ENCODE measurements at regions not wholly inside any gene's neighbourhood (a gene's known extent, or its start where the extent isn't known, plus 50 kb on each side); places are given as distances from the start of the nearest gene placed in this dataset.
"Not testable (repeated sequence)": the region's sequence is repeated elsewhere in the genome, so short reads cannot be mapped to it uniquely, and the experiment has no call there.

DNA sequence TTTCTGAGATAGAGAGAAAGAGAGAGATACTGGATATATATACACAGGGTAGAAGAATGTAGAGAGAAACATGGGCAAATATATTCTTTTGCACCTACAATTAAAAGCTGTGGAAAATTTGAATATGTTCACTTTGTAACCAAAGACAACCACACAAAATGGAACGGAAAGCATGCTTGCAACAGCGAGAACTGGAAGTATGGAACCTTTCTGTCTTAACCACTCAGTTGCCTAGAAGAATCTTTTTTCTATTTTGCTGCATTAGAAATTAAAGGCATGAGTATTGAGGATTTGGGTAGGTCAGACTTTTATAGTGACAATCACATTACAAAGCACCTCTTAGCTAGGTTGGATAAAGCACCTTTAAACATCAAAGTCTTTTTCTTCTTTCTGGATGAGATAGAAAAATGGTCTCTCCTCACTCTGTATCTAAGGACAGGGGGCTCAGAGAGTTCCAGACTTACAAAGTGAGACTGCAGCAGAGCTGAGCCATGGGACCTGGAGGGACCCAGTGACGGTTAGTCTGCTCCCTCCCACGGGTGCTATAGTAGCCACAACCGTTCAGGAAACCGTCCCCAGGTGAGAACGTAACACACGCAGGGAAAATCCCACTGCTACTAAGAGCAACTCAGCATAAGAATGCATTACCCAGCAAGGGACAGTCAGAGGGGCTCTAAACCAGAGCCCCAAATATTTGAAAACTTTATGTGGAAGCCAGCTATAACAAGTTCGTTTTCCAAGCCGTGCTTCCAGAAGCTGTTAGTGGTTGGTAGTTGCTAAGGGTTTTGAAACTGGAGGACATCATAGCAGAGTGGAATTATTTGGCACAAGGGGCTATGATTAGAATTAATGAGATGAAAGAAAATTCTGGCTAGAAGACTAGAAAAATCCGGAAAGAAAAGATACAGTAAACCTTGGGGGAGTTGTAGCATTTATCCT is 97.1 kb downstream of the DAD1 start:
- no peak for DNase-seq

DNA sequence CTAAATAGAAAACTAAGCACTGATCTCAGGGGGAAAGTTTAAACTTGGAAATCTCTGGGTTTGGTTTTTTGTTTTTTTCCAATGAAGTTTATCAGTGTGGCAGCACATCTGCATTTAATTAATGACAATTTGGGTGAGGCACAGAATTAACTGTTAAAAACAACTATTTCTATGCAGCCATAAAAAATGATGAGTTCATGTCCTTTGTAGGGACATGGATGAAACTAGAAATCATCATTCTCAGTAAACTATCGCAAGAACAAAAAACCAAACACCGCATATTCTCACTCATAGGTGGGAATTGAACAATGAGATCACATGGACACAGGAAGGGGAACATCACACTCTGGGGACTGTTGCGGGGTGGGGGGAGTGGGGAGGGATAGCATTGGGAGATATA is 98.0 kb downstream of the DAD1 start:
- DNase-seq = not testable (repeated sequence)

DNA sequence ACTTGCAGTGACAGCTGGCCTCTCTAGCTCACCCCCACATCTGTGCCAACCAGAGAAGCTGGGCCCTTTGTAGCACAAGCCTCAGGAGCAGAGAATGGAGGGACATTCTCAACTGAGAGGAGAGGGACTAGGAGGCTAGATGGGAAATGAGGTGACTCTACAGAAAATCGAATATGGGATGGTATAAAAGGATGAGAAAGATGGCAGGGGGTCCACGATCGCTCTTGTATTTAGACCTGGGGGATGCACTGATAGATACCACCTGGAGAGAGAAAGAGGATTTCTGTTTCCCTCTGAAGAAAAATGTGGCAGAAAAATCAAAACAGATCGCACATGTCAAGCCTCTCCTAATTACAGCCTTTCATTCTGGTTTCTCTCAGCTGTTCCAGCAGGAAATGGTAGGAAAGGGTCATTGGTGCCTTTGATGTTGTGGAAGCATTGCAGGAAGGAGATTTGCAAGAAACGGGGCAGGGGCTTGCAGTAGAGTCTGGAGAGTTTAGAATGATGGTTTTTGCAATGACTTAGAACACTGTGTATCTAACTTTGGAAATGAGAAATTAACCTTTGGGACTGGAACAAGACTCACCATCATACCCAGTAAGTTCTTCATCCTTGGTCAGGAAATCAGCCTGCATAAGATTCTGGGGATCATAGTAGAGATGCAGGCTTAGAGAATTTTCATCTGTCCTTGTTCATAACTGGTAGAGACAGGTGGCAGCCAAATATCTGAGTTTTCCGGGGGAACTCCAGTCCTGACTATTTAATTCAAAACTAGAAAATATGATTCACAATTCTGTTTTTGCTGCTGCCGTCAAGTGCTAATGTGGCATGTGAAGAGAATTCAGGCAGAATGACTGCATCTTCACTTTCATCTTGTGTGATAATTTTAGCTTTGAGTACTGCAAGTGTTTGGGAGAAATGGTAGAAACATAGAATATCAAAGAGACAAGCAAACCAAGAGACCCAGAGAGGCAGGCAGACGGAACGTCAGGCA is 98.8 kb downstream of the DAD1 start:
- DNase-seq = no peak

DNA sequence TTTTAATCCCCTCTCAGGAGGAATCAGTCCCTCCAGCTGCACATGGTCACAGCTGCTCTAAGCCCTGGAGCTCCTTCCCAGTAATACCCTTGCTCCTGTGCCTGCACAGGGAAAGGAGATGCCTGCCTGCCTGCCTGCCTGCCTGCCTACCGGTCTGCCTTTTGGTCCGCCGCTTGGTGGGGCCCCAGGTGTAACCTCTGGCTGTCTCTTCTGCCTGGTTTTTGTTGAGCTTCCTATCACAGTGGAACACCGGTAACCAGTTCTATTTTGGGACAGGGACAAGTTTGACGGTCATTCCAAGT is 99.8 kb downstream of the DAD1 start:
- no peak for DNase-seq

DNA sequence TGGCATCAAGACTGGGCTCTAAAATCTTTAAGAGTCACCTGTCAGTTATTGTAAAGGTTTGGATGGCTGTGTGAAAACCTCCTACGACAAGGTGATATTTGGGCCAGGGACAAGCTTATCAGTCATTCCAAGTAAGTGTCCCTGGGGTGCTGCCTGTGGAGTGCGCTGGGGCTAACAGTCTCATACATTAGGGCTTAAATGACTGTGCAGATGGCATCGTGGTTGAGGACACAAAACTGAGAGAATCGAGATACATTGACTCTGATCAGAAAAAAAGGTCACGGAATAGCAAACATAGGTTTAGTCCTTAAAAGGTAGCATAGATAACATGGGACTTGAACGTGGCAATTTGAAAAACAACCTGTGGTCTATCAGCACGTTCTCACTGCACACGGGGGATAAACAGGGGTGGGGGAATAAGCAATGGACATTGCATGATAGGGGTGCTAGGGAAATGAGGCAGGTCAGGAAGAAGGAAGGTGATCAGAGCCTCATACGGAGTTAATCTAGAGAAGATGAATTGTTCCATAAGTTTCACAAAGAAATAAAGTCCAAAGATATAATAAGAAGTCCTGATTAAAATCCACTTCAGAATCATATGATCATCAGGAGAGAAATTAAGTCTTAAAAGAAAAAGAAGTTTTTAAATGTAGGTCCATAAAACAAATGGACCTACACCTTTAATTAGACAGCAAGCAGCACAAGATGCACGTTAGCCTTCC is 100.3 kb downstream of the DAD1 start:
- no peak for DNase-seq

DNA sequence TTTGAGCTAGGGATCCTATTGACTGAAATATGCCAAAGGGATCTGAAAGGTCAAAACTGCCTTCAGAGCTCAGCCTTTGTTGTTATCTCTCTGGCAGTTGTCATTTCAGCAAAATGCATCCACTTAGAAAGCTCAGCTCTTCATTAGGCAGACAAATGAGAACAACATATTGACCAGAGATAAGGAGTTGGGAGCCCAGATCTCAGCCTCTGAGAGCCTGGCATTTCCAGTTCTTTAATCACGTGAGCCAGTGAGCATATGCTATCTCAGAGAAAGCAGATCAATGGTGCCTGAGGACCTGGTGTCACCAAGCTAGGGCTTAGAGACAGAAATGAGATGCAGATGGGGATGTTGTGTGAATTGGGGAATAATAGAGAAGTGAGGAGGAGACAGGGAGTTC is 101.1 kb downstream of the DAD1 start:
- DNase-seq = no peak

DNA sequence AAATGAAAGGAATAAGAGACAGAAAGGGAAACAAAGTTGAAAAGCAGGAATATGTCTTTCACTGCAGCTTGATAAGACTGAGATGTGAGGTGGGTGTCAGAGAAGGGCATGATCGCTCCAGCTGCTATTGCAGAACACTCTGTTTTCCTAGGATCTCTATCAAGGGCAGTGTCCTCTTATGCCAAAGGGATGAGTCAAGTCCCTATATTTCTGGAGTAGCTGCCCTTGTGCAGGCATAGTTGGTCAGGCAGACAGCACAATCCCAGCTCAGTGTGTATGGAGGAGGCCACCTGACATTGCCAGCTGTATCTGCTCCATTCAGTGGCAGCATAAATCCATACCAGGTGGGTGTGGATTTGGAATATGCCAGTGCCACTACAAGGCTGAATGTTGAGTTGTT is 101.6 kb downstream of the DAD1 start:
- no peak for DNase-seq

DNA sequence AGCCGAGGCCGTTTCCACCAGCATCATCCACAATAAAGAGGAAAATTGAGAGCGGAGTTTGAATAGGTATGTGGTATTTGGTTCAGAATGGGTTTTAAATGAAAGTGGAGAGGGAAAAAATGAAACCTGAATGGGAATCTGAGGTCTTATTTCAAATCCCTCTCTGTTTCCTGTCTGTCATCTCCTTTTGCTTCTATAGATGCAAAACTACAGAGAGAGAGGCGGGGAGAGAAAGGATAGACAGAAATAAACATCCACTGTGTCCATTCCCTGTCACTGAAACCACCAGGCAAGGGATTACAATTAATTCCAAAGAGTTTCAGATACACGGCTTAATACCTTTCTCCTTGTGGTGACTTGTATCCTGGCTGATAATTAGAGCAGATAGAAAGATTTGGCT is 102.3 kb downstream of the DAD1 start:
- DNase-seq = no peak

DNA sequence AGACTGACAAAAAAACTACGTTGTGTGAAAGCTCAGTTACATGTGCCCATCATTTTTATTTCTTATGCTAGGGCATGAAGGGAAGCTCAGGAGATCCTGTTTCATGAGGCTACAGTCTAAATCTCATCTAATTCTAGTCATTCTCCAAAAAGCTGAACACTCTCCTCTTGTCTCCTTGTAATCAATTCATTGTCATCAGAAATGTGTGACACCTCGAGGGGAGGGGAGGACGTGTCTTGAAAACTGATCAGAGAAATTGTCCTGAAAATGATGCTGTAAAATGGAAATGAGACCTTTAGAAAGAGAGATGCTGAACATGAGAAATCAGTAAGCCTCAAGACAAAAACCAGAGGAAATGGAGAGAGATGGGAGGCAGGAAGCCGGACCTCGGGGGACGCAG is 103.4 kb downstream of the DAD1 start:
- no peak for DNase-seq

DNA sequence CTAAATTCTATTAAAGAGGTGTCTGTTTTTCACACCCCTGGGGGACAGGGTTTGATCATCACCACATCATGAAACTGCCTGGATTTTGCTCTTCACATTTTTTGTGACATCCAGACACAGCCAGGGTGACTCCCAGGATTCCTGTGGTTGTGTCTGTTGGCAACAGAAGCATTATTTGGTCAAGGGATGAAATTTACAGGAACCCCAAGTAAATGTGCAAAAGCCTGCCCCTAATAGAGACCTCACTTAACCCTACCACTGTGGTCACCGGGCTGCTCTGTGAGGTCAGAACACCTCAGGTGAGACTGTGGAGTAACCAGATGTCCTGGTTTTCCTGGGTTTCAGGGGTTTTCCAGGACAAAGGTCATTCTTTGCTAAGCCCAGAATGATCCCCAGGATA is 103.8 kb downstream of the DAD1 start:
- no peak for DNase-seq

DNA sequence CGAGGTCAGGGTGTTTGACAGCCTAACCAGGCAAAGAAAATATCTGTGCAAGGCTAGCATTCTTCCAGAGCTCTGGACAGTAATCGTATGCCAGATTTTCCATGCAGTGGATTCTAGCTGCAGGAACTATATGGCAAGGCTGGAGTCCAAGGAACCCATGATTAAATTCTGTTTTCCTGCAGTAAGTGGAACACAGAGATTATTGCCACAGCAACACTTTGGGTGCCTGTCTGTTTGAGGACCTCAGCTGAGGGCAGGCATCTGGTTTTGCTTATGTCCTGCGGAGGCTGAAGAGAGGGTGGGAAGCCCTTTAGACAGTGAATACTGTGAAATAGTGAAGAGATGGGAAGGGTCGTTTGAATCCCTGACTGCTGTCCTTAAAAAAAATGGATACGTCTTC is 104.4 kb downstream of the DAD1 start:
- no peak for DNase-seq

DNA sequence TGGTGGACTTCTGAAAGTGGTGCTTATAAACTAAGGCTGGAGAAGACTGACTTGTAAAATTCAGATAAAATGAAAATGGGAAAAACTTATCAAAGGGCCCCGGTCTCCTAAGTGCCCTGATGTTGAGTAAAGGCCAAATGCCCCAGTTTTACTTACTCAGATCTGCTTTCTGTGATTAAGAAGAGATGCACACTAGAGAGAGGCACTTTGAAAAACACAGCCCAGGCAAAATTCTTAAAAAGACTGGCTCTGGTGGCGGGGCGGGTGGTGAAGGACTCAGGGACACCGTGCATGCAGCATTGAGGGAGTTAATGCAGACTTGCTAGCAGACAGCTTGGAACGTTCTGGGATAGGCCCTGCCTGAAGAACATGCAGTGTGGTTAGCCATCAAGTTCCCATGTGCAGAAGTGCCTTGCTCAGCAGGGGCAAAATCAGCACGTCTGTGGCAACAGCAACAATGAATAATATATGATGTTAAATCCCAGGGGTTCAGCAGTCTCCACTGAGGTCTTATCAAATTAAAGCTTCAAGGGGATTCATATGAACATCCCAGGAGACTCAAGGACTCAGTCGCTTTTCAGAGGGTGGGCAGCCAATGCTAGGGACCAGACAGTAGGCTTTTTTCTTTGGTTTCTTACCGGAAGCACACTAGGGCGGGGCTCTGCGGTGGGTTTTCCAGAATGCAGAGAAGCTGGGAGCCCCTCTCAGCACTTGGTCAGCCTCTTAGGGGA is 105.0 kb downstream of the DAD1 start:
- DNase-seq = no peak

DNA sequence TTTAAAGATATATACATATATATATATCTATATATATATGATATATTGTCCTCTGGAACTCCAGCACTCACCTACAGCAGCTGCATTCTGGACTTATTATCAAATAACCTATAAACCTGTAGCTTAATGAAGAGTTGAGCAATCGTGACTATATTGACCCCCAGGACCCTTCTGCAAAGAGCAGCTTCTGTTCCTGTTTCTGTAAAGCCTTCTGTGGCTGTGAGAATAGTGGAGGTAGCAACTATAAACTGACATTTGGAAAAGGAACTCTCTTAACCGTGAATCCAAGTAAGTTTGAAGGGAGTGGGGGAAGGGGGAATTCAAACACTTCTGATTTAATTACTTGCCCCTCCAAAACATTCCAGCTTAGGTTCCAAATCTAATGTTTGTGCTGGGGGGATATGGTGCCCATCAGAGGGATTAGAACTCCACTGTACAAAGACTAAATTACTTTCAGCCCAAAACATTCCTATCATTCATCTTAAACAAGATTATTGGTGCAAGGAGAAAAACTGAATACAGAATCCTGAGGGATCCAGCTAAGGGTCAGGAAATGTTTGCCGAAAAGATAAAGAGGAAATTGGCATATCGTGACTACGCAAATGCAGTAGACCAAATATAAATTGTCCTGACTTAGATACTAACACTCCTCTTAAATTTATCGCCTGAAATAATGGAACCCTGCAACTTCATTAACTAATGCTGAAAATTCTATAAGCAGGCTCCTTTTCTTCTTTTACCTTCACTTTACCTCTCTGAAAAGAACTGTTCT is 106.1 kb downstream of the DAD1 start:
- DNase-seq = no peak

DNA sequence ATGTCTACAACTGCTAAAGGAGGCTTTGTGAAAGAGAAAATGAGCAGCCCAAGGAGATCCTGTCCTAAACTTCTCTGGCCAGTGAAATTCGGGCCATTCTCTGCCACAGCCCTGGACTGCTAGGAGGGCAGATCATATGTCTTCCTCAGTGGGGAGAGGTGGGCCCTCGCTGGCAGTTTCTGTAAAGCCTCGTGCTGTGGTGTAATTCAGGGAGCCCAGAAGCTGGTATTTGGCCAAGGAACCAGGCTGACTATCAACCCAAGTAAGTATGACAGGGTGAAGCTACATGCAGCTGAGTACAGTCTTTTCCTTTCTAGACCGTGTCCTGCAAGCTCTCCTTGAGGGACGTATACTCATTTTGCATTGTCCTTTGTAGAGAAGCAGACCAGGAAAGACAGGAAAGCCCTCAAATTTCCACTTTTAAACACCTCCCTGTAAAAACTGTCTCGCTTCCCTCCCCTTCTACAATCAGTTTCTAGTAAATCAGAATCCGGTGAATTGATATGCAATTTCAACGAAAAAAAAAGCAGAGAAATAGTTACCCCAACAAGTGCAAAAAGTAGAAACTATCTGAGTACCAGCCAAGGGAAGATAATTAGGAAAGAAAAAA is 106.8 kb downstream of the DAD1 start:
- DNase-seq = no peak

DNA sequence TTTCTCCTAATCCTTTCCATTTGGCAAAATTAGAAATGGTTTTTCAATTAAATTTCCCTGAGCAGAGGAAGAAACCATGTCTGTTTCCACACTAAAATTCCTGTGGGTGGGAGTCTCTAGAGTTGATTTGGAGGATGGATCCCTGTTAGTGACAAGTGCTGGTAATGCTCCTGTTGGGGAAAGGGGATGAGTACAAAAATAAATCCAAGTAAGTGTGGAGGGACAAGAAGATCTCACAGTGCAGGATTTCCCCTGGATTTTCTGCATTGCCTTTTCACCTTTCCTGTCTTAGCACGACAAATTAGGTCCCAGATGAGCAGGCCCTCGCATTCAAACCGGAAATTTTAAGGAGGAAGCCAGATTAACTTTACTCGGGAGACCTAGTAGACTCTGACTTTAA is 107.5 kb downstream of the DAD1 start:
- DNase-seq = no peak

DNA sequence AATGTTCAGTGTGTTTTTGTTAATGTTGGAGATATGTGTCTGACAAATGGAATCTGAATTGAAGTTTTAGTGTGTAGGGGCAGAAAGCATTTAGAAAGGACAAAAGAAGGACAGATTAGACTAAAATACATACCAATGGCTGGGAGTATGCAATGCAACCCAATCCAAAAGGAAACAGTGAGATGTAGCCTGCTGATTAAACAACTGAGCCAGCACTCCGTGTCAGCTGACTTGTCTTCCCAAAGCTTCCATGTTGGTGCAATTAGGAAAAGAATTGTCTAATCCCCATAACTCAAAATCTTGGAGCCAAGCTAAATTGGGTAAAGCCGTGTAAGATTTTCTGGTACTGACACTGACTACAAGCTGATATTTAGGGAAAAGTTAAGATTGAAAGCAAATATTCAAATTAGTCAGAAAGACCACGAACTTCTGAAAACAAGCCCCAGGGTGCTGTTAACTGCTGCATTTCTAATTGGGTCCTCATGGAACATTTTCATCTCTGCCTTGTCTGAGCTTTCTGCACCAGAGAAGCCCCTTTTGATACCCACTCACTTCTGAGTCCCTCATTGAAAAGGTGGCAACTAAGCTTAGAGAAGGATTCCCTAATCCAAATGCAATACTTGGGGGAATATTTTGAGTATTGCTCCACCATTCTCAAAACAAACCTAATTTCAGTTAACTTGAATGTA is 109.1 kb downstream of the DAD1 start:
- DNase-seq = no peak

DNA sequence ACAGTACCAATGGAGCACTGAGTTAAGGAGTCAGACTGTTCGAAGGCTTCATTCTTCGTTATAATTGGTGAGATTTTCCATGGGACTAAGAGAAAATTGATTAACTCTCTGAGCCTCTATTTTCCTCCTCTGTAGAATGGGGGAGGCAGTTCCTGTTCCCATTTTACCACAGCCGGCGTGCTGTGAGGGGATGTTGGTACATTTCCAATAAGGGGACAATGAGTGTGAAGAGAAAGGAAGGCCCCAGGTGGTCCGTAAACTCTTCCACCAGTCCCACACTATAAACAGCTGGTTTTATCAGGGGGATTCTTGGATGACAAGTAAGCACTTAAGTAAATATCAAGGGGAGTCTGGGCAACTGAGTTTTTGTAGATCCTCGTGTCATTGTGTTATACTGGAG is 109.9 kb downstream of the DAD1 start:
- DNase-seq = no peak

DNA sequence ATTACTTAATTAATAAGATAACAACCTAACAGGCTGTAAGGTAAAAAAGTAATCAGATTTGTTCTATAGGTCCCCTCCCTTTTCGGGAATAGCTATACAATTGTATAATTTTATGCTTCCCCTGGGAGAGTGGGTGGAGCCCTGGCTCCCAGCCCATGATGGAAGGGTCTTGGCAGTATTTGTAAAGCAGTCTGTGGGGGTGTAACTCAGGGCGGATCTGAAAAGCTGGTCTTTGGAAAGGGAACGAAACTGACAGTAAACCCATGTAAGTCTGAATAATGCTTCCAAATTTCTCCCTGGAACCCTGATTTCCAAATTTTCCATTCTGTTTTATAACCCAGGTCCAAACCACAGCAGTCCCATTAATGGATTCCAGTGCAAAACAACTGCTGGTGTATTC is 110.4 kb downstream of the DAD1 start:
- no peak for DNase-seq

DNA sequence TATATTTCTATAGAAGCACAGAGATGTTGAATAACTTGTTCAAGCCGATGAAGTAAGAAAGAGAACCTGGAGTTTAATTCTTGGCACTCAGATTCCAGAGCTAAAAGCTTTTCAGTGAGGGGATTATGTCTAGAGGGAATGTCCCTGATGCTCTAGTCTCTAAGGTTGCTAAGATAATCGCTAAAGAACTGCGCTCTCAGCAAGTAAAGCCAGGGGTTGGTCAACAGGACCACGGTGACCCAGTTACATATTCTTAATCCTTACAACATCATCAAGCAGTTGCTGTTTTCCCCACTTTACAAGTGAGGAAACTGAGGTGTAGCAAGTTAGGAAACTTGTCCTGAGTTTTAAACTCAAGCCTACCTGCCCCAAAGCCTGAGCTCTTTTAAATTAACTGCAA is 110.8 kb downstream of the DAD1 start:
- DNase-seq = no peak

DNA sequence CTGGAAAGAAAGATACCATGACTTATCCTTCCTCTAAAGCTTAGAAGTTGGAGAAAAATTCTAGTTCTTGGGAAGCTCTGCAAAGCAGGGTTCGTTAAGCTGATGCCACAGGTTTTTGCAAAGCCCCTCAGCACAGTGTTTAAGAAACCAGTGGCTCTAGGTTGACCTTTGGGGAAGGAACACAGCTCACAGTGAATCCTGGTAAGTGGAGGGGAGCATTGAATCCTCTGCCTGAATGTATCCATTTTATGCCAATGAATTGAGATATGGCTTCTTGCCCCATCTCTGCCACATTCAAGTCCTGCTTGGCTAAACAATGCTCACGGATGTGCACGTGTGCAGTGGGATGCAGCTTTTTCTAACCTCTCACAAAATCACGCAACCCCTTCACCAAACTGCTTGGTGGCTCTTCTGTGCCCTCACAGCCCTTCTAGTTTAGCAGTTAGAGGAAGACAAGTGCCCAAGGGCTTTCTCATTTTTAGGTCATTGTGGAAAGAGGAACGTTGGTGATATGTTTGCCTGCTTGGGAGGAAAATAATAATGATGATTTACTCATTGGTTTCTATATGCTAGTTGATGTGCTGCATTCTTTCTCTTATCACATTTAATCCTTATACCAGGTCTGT is 111.3 kb downstream of the DAD1 start:
- DNase-seq = no peak
